DOHH2 (cell line): ENCODE measurements at regions not wholly inside any gene's neighbourhood (a gene's known extent, or its start where the extent isn't known, plus 50 kb on each side); places are given as distances from the start of the nearest gene placed in this dataset.

Experiments
- H3F3A ChIP-seq: fragments of 200-600 bp; sonication (generic), shearing (Covaris generic); 2 replicates; pipeline ENCODE4 v1.6.0; 2016; ENCODE audit warnings: antibody characterized with exemption, mild to moderate bottlenecking; ENCODE audit not compliant: control insufficient read depth, insufficient read depth
- H3K27ac ChIP-seq: fragments of 200-600 bp; sonication (generic); 2 replicates; pipeline ENCODE4 v1.5.1; 2014; ENCODE audit warnings: low read depth, mild to moderate bottlenecking, low read length, moderate library complexity
- H3K27me3 ChIP-seq: fragments of 200-600 bp; sonication (generic); 2 replicates; pipeline ENCODE4 v1.6.1; 2014; ENCODE audit warnings: mild to moderate bottlenecking, low read length, mixed read lengths; ENCODE audit not compliant: control insufficient read depth
- H3K36me3 ChIP-seq: fragments of 200-600 bp; sonication (generic); 2 replicates; pipeline ENCODE4 v1.6.1; 2014; ENCODE audit warnings: mild to moderate bottlenecking, low read length, moderate library complexity, mixed read lengths; ENCODE audit not compliant: control insufficient read depth
- H3K4me1 ChIP-seq: fragments of 200-600 bp; sonication (generic); 2 replicates; pipeline ENCODE4 v1.6.1; 2014; ENCODE audit warnings: mild to moderate bottlenecking, low read length, mixed read lengths; ENCODE audit not compliant: control insufficient read depth
- H3K4me2 ChIP-seq: fragments of 200-600 bp; sonication (generic); 2 replicates; pipeline ENCODE4 v1.6.0; 2014; ENCODE audit warnings: mild to moderate bottlenecking, low read length, moderate library complexity
- H3K4me3 ChIP-seq: fragments of 200-600 bp; sonication (generic); 2 replicates; pipeline ENCODE4 v1.5.1; 2014; ENCODE audit warnings: mild to moderate bottlenecking, low read length, mixed read lengths
- H3K79me2 ChIP-seq: fragments of 200-600 bp; sonication (generic); 2 replicates; pipeline ENCODE4 v1.6.1; 2014; ENCODE audit warnings: mild to moderate bottlenecking, low read length, mixed read lengths; ENCODE audit not compliant: control insufficient read depth
- H3K9me2 ChIP-seq: fragments of 200-600 bp; sonication (generic); replicated peaks from 2 replicates; pipeline ENCODE4 v1.6.1; 2014; ENCODE audit warnings: mild to moderate bottlenecking, low read length, mixed read lengths; ENCODE audit not compliant: control insufficient read depth
- H3K9me3 ChIP-seq: fragments of 200-600 bp; sonication (generic); 2 replicates; pipeline ENCODE4 v1.6.1; 2014; ENCODE audit warnings: antibody characterized with exemption, low read length, mixed read lengths; ENCODE audit not compliant: control insufficient read depth, insufficient read depth
- H4K20me1 ChIP-seq: fragments of 200-600 bp; sonication (generic); 2 replicates; pipeline ENCODE4 v1.6.0; 2014; ENCODE audit warnings: low read depth, mild to moderate bottlenecking, antibody characterized with exemption, low read length, moderate library complexity; ENCODE audit not compliant: control insufficient read depth, insufficient read depth
- EZH2phosphoT487 ChIP-seq: fragments of 200-600 bp; sonication (generic); IDR thresholded peaks from 2 replicates; pipeline ENCODE4 v1.6.1; 2017; ENCODE audit warnings: borderline replicate concordance, mild to moderate bottlenecking, antibody characterized with exemption, low read length, moderate library complexity, mixed read lengths
- TF ChIP-seq, protein P1 (sequence below): fragments of 200-600 bp; sonication (generic); IDR thresholded peaks from one replicate; pipeline ENCODE4 v1.5.1; 2014; ENCODE audit warnings: antibody characterized with exemption, mild to moderate bottlenecking, low read depth, low read length; ENCODE audit not compliant: poor library complexity, severe bottlenecking

DNA sequence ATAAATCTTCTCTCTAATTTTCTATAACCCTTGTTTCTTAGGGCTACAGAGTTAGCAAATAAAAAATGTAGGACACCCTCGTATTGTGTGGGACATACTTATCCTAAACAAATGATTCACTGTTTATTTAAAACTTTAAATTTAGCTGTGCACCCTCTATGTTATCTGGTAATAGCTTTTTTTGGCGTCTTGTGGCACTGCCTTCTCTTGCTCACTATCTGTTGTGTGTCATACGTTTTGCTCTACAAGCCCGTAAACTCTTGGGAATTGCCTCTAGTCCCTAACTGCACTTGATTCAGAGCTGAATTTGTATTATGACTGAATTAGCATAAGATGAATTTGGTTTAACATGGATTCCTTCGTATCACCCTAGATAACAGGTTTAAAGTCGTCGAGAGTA is 144.3 kb upstream of the MYOCD start:
- H3K9me2 ChIP-seq: no peaks in the 10 kb centered on the region
- TF ChIP-seq EZH2phosphoT487: no peak
- TF ChIP-seq, protein P1, sequence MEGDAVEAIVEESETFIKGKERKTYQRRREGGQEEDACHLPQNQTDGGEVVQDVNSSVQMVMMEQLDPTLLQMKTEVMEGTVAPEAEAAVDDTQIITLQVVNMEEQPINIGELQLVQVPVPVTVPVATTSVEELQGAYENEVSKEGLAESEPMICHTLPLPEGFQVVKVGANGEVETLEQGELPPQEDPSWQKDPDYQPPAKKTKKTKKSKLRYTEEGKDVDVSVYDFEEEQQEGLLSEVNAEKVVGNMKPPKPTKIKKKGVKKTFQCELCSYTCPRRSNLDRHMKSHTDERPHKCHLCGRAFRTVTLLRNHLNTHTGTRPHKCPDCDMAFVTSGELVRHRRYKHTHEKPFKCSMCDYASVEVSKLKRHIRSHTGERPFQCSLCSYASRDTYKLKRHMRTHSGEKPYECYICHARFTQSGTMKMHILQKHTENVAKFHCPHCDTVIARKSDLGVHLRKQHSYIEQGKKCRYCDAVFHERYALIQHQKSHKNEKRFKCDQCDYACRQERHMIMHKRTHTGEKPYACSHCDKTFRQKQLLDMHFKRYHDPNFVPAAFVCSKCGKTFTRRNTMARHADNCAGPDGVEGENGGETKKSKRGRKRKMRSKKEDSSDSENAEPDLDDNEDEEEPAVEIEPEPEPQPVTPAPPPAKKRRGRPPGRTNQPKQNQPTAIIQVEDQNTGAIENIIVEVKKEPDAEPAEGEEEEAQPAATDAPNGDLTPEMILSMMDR: no peak
- no peaks in the 10 kb centered on the region for H3K4me1 ChIP-seq
- no peak overlapping the region for H3K4me3 ChIP-seq
- no peaks in the 10 kb centered on the region for H3K9me3 ChIP-seq
- no peaks in the 10 kb centered on the region for H3K27me3 ChIP-seq
- H3F3A ChIP-seq: no peaks in the 10 kb centered on the region
- no peaks in the 10 kb centered on the region for H3K36me3 ChIP-seq
- no peak overlapping the region for H3K4me2 ChIP-seq
- H4K20me1 ChIP-seq: no peaks in the 10 kb centered on the region
- H3K27ac ChIP-seq: no peak overlapping the region
- no peaks in the 10 kb centered on the region for H3K79me2 ChIP-seq

DNA sequence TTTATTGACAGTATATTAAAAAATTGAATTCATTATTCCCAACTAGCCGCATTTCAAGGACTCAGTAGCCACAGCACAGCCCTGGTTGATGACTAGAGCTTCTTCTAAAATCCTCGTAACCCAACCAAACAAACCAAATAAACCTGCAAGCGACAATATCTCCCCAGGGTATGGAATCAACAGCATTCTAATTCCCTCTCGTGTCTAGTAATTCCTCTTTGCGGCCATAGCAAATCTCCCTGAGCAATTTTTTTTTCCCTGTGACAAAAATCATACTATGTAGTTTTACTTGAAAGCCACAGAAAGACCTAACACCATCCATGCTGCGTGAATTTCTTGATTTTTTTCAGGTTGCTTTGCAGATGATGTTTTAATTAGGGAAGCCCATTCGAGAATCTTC is 143.4 kb upstream of the MYOCD start:
- H4K20me1 ChIP-seq: no peaks in the 10 kb centered on the region
- no peak overlapping the region for H3K4me2 ChIP-seq
- no peaks in the 10 kb centered on the region for H3F3A ChIP-seq
- H3K9me3 ChIP-seq: no peaks in the 10 kb centered on the region
- TF ChIP-seq, protein P1: no peak
- no peak for TF ChIP-seq EZH2phosphoT487
- H3K4me3 ChIP-seq: no peak overlapping the region
- H3K27ac ChIP-seq: no peak overlapping the region
- H3K27me3 ChIP-seq: no peaks in the 10 kb centered on the region
- no peaks in the 10 kb centered on the region for H3K9me2 ChIP-seq
- no peaks in the 10 kb centered on the region for H3K79me2 ChIP-seq
- no peaks in the 10 kb centered on the region for H3K4me1 ChIP-seq
- H3K36me3 ChIP-seq: no peaks in the 10 kb centered on the region

DNA sequence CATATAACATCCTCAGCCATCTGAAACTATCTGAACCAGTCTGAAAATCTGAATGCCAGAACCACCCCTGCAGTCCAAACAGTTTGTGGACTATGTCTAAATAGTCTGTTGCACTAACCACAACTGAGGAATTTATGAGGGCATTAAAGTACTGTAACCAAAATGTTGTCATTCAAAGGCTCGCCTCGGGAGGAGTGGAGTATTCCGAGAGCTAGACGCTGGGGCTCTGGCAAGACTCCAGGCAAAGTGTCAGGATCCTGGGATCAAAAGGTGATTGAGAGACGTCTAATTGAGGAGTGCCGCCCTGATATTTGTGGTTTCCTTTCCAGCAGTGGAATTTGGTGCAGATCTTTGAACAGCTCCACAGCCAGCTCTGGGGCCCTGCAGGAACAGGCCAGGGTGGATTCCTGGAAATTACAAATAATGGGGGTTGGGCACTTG is 142.9 kb upstream of the MYOCD start:
- no peaks in the 10 kb centered on the region for H3K4me1 ChIP-seq
- H3K27me3 ChIP-seq: no peaks in the 10 kb centered on the region
- H3K9me3 ChIP-seq: no peaks in the 10 kb centered on the region
- H3F3A ChIP-seq: no peaks in the 10 kb centered on the region
- H3K4me2 ChIP-seq: no peak overlapping the region
- no peaks in the 10 kb centered on the region for H4K20me1 ChIP-seq
- TF ChIP-seq, protein P1: no peak
- TF ChIP-seq EZH2phosphoT487: no peak
- H3K27ac ChIP-seq: no peak overlapping the region
- H3K9me2 ChIP-seq: no peaks in the 10 kb centered on the region
- no peaks in the 10 kb centered on the region for H3K36me3 ChIP-seq
- H3K4me3 ChIP-seq: no peak overlapping the region
- no peaks in the 10 kb centered on the region for H3K79me2 ChIP-seq

DNA sequence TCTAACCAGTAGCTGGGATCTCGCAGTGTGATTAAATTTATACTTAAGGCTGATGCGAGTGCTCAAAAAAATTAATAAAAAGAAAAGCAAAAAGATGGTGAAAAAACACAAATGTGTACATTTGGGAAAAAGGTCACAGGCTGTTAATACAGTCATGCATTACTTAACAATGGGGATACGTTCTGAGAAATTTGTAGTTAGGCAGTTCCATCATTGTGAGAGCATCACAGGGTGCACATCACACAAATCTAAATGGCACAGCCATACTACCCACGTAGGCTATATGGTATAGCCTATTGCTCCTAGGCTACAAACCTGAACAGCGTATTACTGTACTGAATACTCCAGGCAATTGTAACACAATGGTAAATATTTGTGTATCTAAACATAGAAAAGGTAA is 142.4 kb upstream of the MYOCD start:
- no peaks in the 10 kb centered on the region for H3K9me2 ChIP-seq
- H3K79me2 ChIP-seq: no peaks in the 10 kb centered on the region
- H3K9me3 ChIP-seq: no peaks in the 10 kb centered on the region
- H4K20me1 ChIP-seq: no peaks in the 10 kb centered on the region
- no peak overlapping the region for H3K4me2 ChIP-seq
- no peaks in the 10 kb centered on the region for H3K4me1 ChIP-seq
- H3K27ac ChIP-seq: no peak overlapping the region
- TF ChIP-seq, protein P1: no peak
- TF ChIP-seq EZH2phosphoT487: no peak
- no peaks in the 10 kb centered on the region for H3F3A ChIP-seq
- no peak overlapping the region for H3K4me3 ChIP-seq
- H3K27me3 ChIP-seq: no peaks in the 10 kb centered on the region
- no peaks in the 10 kb centered on the region for H3K36me3 ChIP-seq
